ENCODE measurements at regions not wholly inside any gene's neighbourhood (a gene's known extent, or its start where the extent isn't known, plus 50 kb on each side); places are given as distances from the start of the nearest gene placed in this dataset.

GRCh38 chr16:13437413-13437795 lies 482.6 kb upstream of the ERCC4 start:
- Histone ChIP-seq H2AFZ (ENCODE audit: low read depth, low read length) (no peak overlapping the region), H3K27ac (ENCODE audit: extremely low read depth, low read depth, low read length) (no peak overlapping the region), H3K9me3 (replicated peaks; ENCODE audit: control insufficient read depth, insufficient read depth, low read depth, low read length) (no peaks in the 10 kb centered on the region), H3K9ac (ENCODE audit: insufficient read depth in 1 of 2, low read depth in 2 of 2, low read length in 2 of 2) (no peak overlapping the region), H3K4me3 (no peak overlapping the region), H3K4me1 (replicated peaks in 1 of 2; ENCODE audit: control insufficient read depth in 2 of 2, insufficient read depth in 2 of 2, low read length in 2 of 2) (no peaks in the 10 kb centered on the region), H4K20me1 (replicated peaks; ENCODE audit: control insufficient read depth, insufficient read depth, low read length) (no peaks in the 10 kb centered on the region), H3K9me1 (ENCODE audit: control insufficient read depth, insufficient read depth, low read length) (no peaks in the 10 kb centered on the region), H3K27me3 (ENCODE audit: control insufficient read depth in 2 of 2, insufficient read depth in 2 of 2, low read length in 2 of 2) (no peaks in the 10 kb centered on the region), H3K4me2 (ENCODE audit: insufficient read depth, low read length) (no peak overlapping the region), H3K79me2 (ENCODE audit: control insufficient read depth, insufficient read depth, low read length) (no peaks in the 10 kb centered on the region), H3K36me3 (ENCODE audit: control insufficient read depth, insufficient read depth, low read length) (no peaks in the 10 kb centered on the region)
- in situ Hi-C loops (cut with MboI) (no loop called here), intact Hi-C loops (cut with micrococcal nuclease) (no loop called here)
- ChIA-PET CTCF (ENCODE audit: low intra/inter-chr PET ratio) (no interaction called here), POLR2A (no interaction called here)
- ATAC-seq (no peak), FAIRE-seq (no peak), DNase-seq (ENCODE audit: extremely low read depth in 1 of 4, low spot score in 3 of 4) (no peak)
- no TSS peak for BruUV-seq (replicated peaks)
- 0% methylated on average over 4 of the region's 5 CpGs for WGBS (ENCODE audit: insufficient coverage, low coverage, missing lambda C conversion rate)
- TF ChIP-seq ZFP1 (CRISPR knock-in tag; IDR thresholded peaks at IDR 0.05) (no peak), MEF2A (IDR thresholded peaks at IDR 0.05; ENCODE audit: control insufficient read depth, low read depth, low read length) (no peak), MAZ (CRISPR knock-in tag; conservative IDR thresholded peaks at IDR 0.05 in 1 of 2, IDR thresholded peaks at IDR 0.05 in 1 of 2) (no peak), ASH1L (IDR thresholded peaks at IDR 0.05; ENCODE audit: borderline replicate concordance, low read depth, partially characterized antibody) (no peak), RCOR1 (IDR thresholded peaks at IDR 0.05; ENCODE audit: borderline replicate concordance in 1 of 2, low read depth in 2 of 2, low read length in 2 of 2) (no peak), CSDE1 (IDR thresholded peaks at IDR 0.05) (no peak), ATF4 (CRISPR knock-in tag; IDR thresholded peaks at IDR 0.05) (no peak), EGR1 (conservative IDR thresholded peaks at IDR 0.05) (no peak), PHB2 (IDR thresholded peaks at IDR 0.05; ENCODE audit: low read depth) (no peak), ZNF280A (IDR thresholded peaks at IDR 0.05; ENCODE audit: low read depth, partially characterized antibody) (no peak), THRA (IDR thresholded peaks at IDR 0.05) (no peak), GABPB1 (CRISPR knock-in tag; IDR thresholded peaks at IDR 0.05) (no peak), ESRRB (CRISPR knock-in tag; IDR thresholded peaks at IDR 0.05; ENCODE audit: borderline replicate concordance) (no peak), SRSF3 (IDR thresholded peaks at IDR 0.05; ENCODE audit: insufficient read depth, low read length) (no peak), ZFP30 (CRISPR knock-in tag; IDR thresholded peaks at IDR 0.05; ENCODE audit: borderline replicate concordance) (no peak), ZNF584 (CRISPR knock-in tag; IDR thresholded peaks at IDR 0.05; ENCODE audit: low read depth) (no peak), HES1 (IDR thresholded peaks at IDR 0.05; ENCODE audit: low read depth) (no peak), ZBTB43 (CRISPR knock-in tag; IDR thresholded peaks at IDR 0.05) (no peak)
